ENCODE measurements at regions not wholly inside any gene's neighbourhood (a gene's known extent, or its start where the extent isn't known, plus 50 kb on each side); places are given as distances from the start of the nearest gene placed in this dataset.

- TF ChIP-seq ZNF407 (IDR thresholded peaks at IDR 0.05; ENCODE audit: low read depth): no peak
- no peak for TF ChIP-seq XRCC5 (IDR thresholded peaks at IDR 0.05; ENCODE audit: low read depth, low read length)
- TF ChIP-seq ZC3H4 (CRISPR knock-in tag; IDR thresholded peaks at IDR 0.05; ENCODE audit: borderline replicate concordance): no peak
- TF ChIP-seq HCFC1 (IDR thresholded peaks at IDR 0.05; ENCODE audit: low read depth, low read length): no peak
- TF ChIP-seq ZNF143 (CRISPR knock-in tag; IDR thresholded peaks at IDR 0.05): no peak
- no peak for TF ChIP-seq U2AF1 (optimal IDR thresholded peaks at IDR 0.05; ENCODE audit: low read depth, low read length)
- TF ChIP-seq ARHGAP35 (IDR thresholded peaks at IDR 0.05; ENCODE audit: partially characterized antibody): no peak
- TF ChIP-seq USF2 (CRISPR knock-in tag; IDR thresholded peaks at IDR 0.05): no peak
- no peak for TF ChIP-seq HIVEP1 (CRISPR knock-in tag; IDR thresholded peaks at IDR 0.05)
- no peak for TF ChIP-seq TAF7 (tag; IDR thresholded peaks at IDR 0.05)
- 0 out of 2 replicates have a peak, but pooled peaks have one; percentile 6 for TF ChIP-seq NR2C1 (IDR thresholded peaks at IDR 0.05)
- TF ChIP-seq NR2C1 (tag; IDR thresholded peaks at IDR 0.05): no peak
- TF ChIP-seq ZNF717 (CRISPR knock-in tag; IDR thresholded peaks at IDR 0.05): no peak
- TF ChIP-seq JUND (IDR thresholded peaks at IDR 0.05; ENCODE audit: borderline replicate concordance, low read depth, low read length): peak; percentile 98
- TF ChIP-seq JUND (tag; IDR thresholded peaks at IDR 0.05; ENCODE audit: borderline replicate concordance, low read depth, low read length): peak; percentile 96; the same call in 2 of the 3 replicates
- no peak for TF ChIP-seq ESRRB (CRISPR knock-in tag; IDR thresholded peaks at IDR 0.05; ENCODE audit: borderline replicate concordance)
- TF ChIP-seq ATF3 (IDR thresholded peaks at IDR 0.05): peak; percentile 90
- no peak for TF ChIP-seq ATF3 (CRISPR knock-in tag; conservative IDR thresholded peaks at IDR 0.05)
- TF ChIP-seq SREBF1 (IDR thresholded peaks at IDR 0.05; ENCODE audit: borderline replicate concordance, low read depth, low read length): no peak
These were observed 111.3 kb downstream of the TNFAIP3 start (continued) for GRCh38 chr6:137978252-137978896.

Data from K562 (cell line).